GM12878 (cell line): ENCODE measurements at regions not wholly inside any gene's neighbourhood (a gene's known extent, or its start where the extent isn't known, plus 50 kb on each side); places are given as distances from the start of the nearest gene placed in this dataset.

ENCODE experiments used
- ATAC-seq: fragments of 200-7000 bp; cut with Tn5 transposase; 3 replicates; pipeline ENCODE4 v1.9.1; 2020; ENCODE audit warnings: mild to moderate bottlenecking, moderate library complexity
- BruUV-seq: library from RNA; stranded (reverse); fragments of 400-500 nt; replicated peaks from 2 replicates; lab custom pipeline; 2021; lab: Mats Ljungman, UMichigan
- CTCF ChIA-PET: fragments of 300-600 bp; sonication (Branson Sonifier 250); formaldehyde crosslinking; extraction: SDS; loops from one replicate; lab custom pipeline; 2021; ENCODE audit warnings: inconsistent platforms; lab: Yijun Ruan, JAX
- POLR2A ChIA-PET: fragments of 350-600 bp; formaldehyde crosslinking; extraction: SDS; loops from one replicate; lab custom pipeline; 2021; ENCODE audit warnings: inconsistent platforms; lab: Charles Lee
- RAD21 ChIA-PET: fragments of 300-600 bp; sonication (Branson Sonifier 250); formaldehyde crosslinking; loops from one replicate; lab custom pipeline; 2023; ENCODE audit warnings: antibody characterized with exemption; ENCODE audit not compliant: unreplicated experiment; lab: Charles Lee
- SMC1A ChIA-PET: fragments of 300-600 bp; sonication (Branson Sonifier 250); formaldehyde crosslinking; loops from one replicate; lab custom pipeline; 2023; ENCODE audit not compliant: unreplicated experiment, uncharacterized antibody; lab: Charles Lee
- DNase-seq: peaks from one replicate; pipeline ENCODE4 v3.0.0-alpha.2; 2011; ENCODE audit warnings: low read depth, low spot score
- FAIRE-seq: peaks from 3 replicates; lab custom pipeline; 2011; peaks lifted over from hg19 to GRCh38; lab: Jason Lieb, UNC
- H2AFZ ChIP-seq: 2 replicates; pipeline ENCODE4 v1.6.0; 2011; ENCODE audit warnings: low read depth, low read length, control low read depth; ENCODE audit not compliant: control insufficient read depth
- H3K27ac ChIP-seq: 2 replicates; pipeline ENCODE4 v1.5.1; 2011; ENCODE audit warnings: control low read depth; ENCODE audit not compliant: control insufficient read depth, insufficient read depth
- H3K27me3 ChIP-seq, 2 experiments: replicated peaks in 1 of 2; 2 replicates each; pipeline versions ENCODE4 v1.6.0 to v1.6.1; 2011; ENCODE audit warnings: low read length in 1 of 2; ENCODE audit not compliant: control insufficient read depth in 2 of 2, insufficient read depth in 2 of 2
- H3K36me3 ChIP-seq, 2 experiments: 2 replicates each; pipeline ENCODE4 v1.5.1; 2011; ENCODE audit warnings: low read length in 1 of 2; ENCODE audit not compliant: control insufficient read depth in 2 of 2, insufficient read depth in 2 of 2
- H3K4me1 ChIP-seq: 2 replicates; pipeline ENCODE4 v1.6.1; 2011; ENCODE audit warnings: mild to moderate bottlenecking, low read length, moderate library complexity, mixed read lengths; ENCODE audit not compliant: control insufficient read depth, insufficient read depth
- H3K4me2 ChIP-seq: 2 replicates; pipeline ENCODE4 v1.6.0; 2011; ENCODE audit warnings: control low read depth; ENCODE audit not compliant: control insufficient read depth, insufficient read depth
- H3K4me3 ChIP-seq: fragments of 200-600 bp; sonication (generic); 2 replicates; pipeline ENCODE4 v1.5.1; 2016
- H3K79me2 ChIP-seq: 2 replicates; pipeline ENCODE4 v1.6.0; 2011; ENCODE audit warnings: low read length; ENCODE audit not compliant: control insufficient read depth, insufficient read depth
- H3K9ac ChIP-seq: 2 replicates; pipeline ENCODE4 v1.8.0; 2011; ENCODE audit warnings: low read length, control low read depth, mixed read lengths; ENCODE audit not compliant: control insufficient read depth, insufficient read depth
- H3K9me3 ChIP-seq: replicated peaks from 3 replicates; pipeline ENCODE4 v1.5.1; 2011; ENCODE audit warnings: mild to moderate bottlenecking, low read length; ENCODE audit not compliant: control insufficient read depth, insufficient read depth
- H4K20me1 ChIP-seq: 2 replicates; pipeline ENCODE4 v1.6.0; 2011; ENCODE audit not compliant: control insufficient read depth, insufficient read depth
- BMI1 ChIP-seq: fragments of 450-650 bp; IDR thresholded peaks from 2 replicates; pipeline ENCODE4 v1.6.1; 2016; ENCODE audit warnings: mild to moderate bottlenecking, moderate library complexity, borderline replicate concordance
- CBX5 ChIP-seq: sonication (generic); IDR thresholded peaks from 2 replicates; pipeline ENCODE4 v1.6.1; 2016; ENCODE audit warnings: low read depth, moderate library complexity, mild to moderate bottlenecking, inconsistent platforms
- EGR1 ChIP-seq, 2 experiments: IDR thresholded peaks; 1 replicate in 1 of 2; 2 replicates in 1 of 2; pipeline ENCODE4 v1.6.1; 2011 to 2012; ENCODE audit warnings: low read depth in 2 of 2, low read length in 2 of 2, borderline replicate concordance in 1 of 2, mild to moderate bottlenecking in 1 of 2, moderate library complexity in 1 of 2
- GABPA ChIP-seq: IDR thresholded peaks from 2 replicates; pipeline ENCODE4 v1.6.1; 2014; ENCODE audit warnings: antibody characterized with exemption, low read depth, mild to moderate bottlenecking, inconsistent platforms
- IRF4 ChIP-seq: IDR thresholded peaks from 2 replicates; pipeline ENCODE4 v1.6.1; 2011; ENCODE audit warnings: low read depth, low read length
- KAT2A ChIP-seq: conservative IDR thresholded peaks from 2 replicates; pipeline ENCODE4 v1.6.1; 2011; ENCODE audit warnings: low read depth, low read length; ENCODE audit not compliant: control insufficient read depth
- KDM1A ChIP-seq: fragments of 200-600 bp; sonication (generic); IDR thresholded peaks from 2 replicates; pipeline ENCODE4 v1.6.1; 2016; ENCODE audit warnings: borderline replicate concordance
- MYC ChIP-seq: IDR thresholded peaks from 2 replicates; pipeline ENCODE4 v1.6.1; 2011; ENCODE audit warnings: mild to moderate bottlenecking, low read length, moderate library complexity, inconsistent platforms; ENCODE audit not compliant: insufficient read depth, insufficient replicate concordance, insufficient read length, severe bottlenecking
- NFIC ChIP-seq: IDR thresholded peaks from 2 replicates; pipeline ENCODE4 v1.6.1; 2012; ENCODE audit warnings: low read depth, mild to moderate bottlenecking, inconsistent platforms, low read length, moderate library complexity
- NR2C2 ChIP-seq: IDR thresholded peaks from 2 replicates; pipeline ENCODE4 v1.6.1; 2011; ENCODE audit warnings: borderline replicate concordance, low read depth; ENCODE audit not compliant: control insufficient read depth, insufficient read length
- NR2F1 ChIP-seq: fragments of 450-650 bp; conservative IDR thresholded peaks from 2 replicates; pipeline ENCODE4 v1.6.1; 2017; ENCODE audit warnings: mild to moderate bottlenecking
- PAX8 ChIP-seq: fragments of 450-650 bp; IDR thresholded peaks from 2 replicates; pipeline ENCODE4 v1.6.1; 2017; ENCODE audit warnings: mild to moderate bottlenecking, moderate library complexity
- POU2F2 ChIP-seq: IDR thresholded peaks from 3 replicates; pipeline ENCODE4 v1.6.1; 2011; ENCODE audit warnings: low read depth, mild to moderate bottlenecking, low read length, borderline replicate concordance
- STAT1 ChIP-seq: fragments of 450-650 bp; conservative IDR thresholded peaks from 2 replicates; pipeline ENCODE4 v1.6.1; 2014; ENCODE audit warnings: antibody characterized with exemption, mild to moderate bottlenecking
- SUPT20H ChIP-seq: IDR thresholded peaks from 2 replicates; pipeline ENCODE4 v1.6.1; 2011; ENCODE audit warnings: low read depth, mild to moderate bottlenecking, low read length, moderate library complexity, borderline replicate concordance; ENCODE audit not compliant: control insufficient read depth
- WRNIP1 ChIP-seq: IDR thresholded peaks from 2 replicates; pipeline ENCODE4 v1.6.1; 2011; ENCODE audit warnings: low read depth, low read length, improper control_type of control experiment, borderline replicate concordance
- WGBS: methylation state at CpG from one replicate; pipeline ENCODE4 v1.1.6; 2016; ENCODE audit warnings: low lambda C conversion rate; ENCODE audit not compliant: insufficient replicate concordance, insufficient coverage; ENCODE audit errors: missing lambda C conversion rate; 5-methylcytosine and 5-hydroxymethylcytosine counted together
- in situ Hi-C: fragments of 300-500 bp; cut with MboI; formaldehyde crosslinking; loops from 9 replicates; pipeline ENCODE4 v1.14.3; 2018; ENCODE audit warnings: mixed read lengths
- intact Hi-C: fragments of 100-400 bp; cut with micrococcal nuclease; formaldehyde crosslinking; loops from one replicate; pipeline ENCODE4 v1.14.2; 2022; ENCODE audit not compliant: unreplicated experiment
- TF ChIP-seq, protein P1 (sequence below): fragments of 450-650 bp; conservative IDR thresholded peaks from 2 replicates; pipeline ENCODE4 v1.6.1; 2017; ENCODE audit warnings: mild to moderate bottlenecking, moderate library complexity
- TF ChIP-seq, protein P2 (sequence below): IDR thresholded peaks from 2 replicates; pipeline ENCODE4 v1.6.1; 2012; ENCODE audit warnings: low read depth, low read length, improper control_type of control experiment

DNA sequence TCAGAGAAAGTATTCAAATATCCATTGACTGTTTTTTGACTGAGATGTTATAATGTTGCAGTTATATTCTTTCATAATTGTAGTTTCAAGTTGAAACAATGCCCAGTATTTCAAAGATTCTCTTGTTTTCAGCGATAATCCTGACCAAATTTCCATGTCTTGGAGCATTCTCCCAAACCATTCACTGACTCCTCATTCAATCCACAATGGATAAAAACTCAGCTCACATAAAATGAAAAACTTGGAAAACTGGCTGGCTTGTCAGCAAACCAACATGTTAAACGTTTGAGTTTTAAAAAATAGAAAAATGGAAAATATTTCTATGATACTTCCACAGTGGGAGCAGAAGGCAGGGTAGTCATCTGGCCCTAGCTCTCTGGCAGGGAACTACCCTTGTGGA is 184.4 kb downstream of the C7orf25 start:
- no peaks in the 10 kb centered on the region for H3K4me1 ChIP-seq
- DNase-seq: no peak
- ChIA-PET RAD21 (no interaction called here), POLR2A (no interaction called here), SMC1A (interaction anchor here (0.9 kb wide), 1 partner anchor 14 kb away, joined by 3 read pairs; no protein-coding TSS in a partner anchor), CTCF (interaction anchor here (0.9 to 1.1 kb wide), 2 partner anchors 17 to 27 kb away, joined by 3 to 4 read pairs; no protein-coding TSS in a partner anchor)
- no peak overlapping the region for H2AFZ ChIP-seq
- no peaks in the 10 kb centered on the region for H4K20me1 ChIP-seq
- no TSS peak for BruUV-seq
- intact Hi-C loops: no loop called here
- no peak for FAIRE-seq
- H3K9ac ChIP-seq: no peak overlapping the region
- WGBS: 0% methylated on average over 2 of the region's 2 CpGs
- in situ Hi-C loops: no loop called here
- no peak for TF ChIP-seq MYC
- TF ChIP-seq IRF4: no peak
- TF ChIP-seq, protein P1, sequence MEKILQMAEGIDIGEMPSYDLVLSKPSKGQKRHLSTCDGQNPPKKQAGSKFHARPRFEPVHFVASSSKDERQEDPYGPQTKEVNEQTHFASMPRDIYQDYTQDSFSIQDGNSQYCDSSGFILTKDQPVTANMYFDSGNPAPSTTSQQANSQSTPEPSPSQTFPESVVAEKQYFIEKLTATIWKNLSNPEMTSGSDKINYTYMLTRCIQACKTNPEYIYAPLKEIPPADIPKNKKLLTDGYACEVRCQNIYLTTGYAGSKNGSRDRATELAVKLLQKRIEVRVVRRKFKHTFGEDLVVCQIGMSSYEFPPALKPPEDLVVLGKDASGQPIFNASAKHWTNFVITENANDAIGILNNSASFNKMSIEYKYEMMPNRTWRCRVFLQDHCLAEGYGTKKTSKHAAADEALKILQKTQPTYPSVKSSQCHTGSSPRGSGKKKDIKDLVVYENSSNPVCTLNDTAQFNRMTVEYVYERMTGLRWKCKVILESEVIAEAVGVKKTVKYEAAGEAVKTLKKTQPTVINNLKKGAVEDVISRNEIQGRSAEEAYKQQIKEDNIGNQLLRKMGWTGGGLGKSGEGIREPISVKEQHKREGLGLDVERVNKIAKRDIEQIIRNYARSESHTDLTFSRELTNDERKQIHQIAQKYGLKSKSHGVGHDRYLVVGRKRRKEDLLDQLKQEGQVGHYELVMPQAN: no peak
- no peak for TF ChIP-seq PAX8
- TF ChIP-seq NR2F1: no peak
- no peak for TF ChIP-seq WRNIP1
- no peak for TF ChIP-seq GABPA
- TF ChIP-seq STAT1: no peak
- TF ChIP-seq POU2F2: no peak
- no peak for TF ChIP-seq CBX5
- TF ChIP-seq KDM1A: no peak
- TF ChIP-seq NFIC: no peak
- no peak for TF ChIP-seq KAT2A
- TF ChIP-seq SUPT20H: no peak
- no peak for TF ChIP-seq NR2C2
- TF ChIP-seq, protein P2, sequence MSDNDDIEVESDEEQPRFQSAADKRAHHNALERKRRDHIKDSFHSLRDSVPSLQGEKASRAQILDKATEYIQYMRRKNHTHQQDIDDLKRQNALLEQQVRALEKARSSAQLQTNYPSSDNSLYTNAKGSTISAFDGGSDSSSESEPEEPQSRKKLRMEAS: no peak
- TF ChIP-seq BMI1: no peak
- no peak for TF ChIP-seq EGR1 (IDR thresholded peaks at IDR 0.05; ENCODE audit: borderline replicate concordance in 1 of 2, low read depth in 2 of 2, low read length in 2 of 2)
- no peaks in the 10 kb centered on the region for H3K9me3 ChIP-seq
- no peaks in the 10 kb centered on the region for H3K27me3 ChIP-seq
- H3K27ac ChIP-seq: no peak overlapping the region
- no peak overlapping the region for H3K4me3 ChIP-seq
- H3K4me2 ChIP-seq: no peak overlapping the region
- no peaks in the 10 kb centered on the region for H3K36me3 ChIP-seq
- H3K79me2 ChIP-seq: no peaks in the 10 kb centered on the region
- no peak for ATAC-seq
